OCI-LY3 (cell line): ENCODE measurements at regions not wholly inside any gene's neighbourhood (a gene's known extent, or its start where the extent isn't known, plus 50 kb on each side); places are given as distances from the start of the nearest gene placed in this dataset.

ENCODE experiments used
- H2AFZ ChIP-seq: fragments of 200-600, 300-600 bp; shearing (Covaris generic); 2 replicates; pipeline ENCODE4 v1.6.0; 2014; ENCODE audit warnings: antibody characterized with exemption, low read depth, low read length
- H3K27ac ChIP-seq: fragments of 200-600, 300-600 bp; sonication (generic); 2 replicates; pipeline ENCODE4 v1.5.1; 2014; ENCODE audit warnings: mild to moderate bottlenecking, low read length, moderate library complexity, mixed read lengths
- H3K27me3 ChIP-seq: fragments of 200-600, 300-600 bp; sonication (generic); 2 replicates; pipeline ENCODE4 v1.6.1; 2014; ENCODE audit warnings: low read depth, low read length, mixed read lengths
- H3K36me3 ChIP-seq: fragments of 200-600, 300-600 bp; sonication (generic); replicated peaks from 2 replicates; pipeline ENCODE3; 2014; ENCODE audit warnings: low read depth, low read length, mixed read lengths
- H3K4me1 ChIP-seq: fragments of 300-600, 200-600 bp; sonication (generic); 2 replicates; pipeline ENCODE4 v1.6.1; 2014; ENCODE audit warnings: low read length, mixed read lengths
- H3K4me2 ChIP-seq: fragments of 200-600, 300-600 bp; sonication (generic); 2 replicates; pipeline ENCODE4 v1.6.1; 2014; ENCODE audit warnings: low read length, mixed read lengths
- H3K4me3 ChIP-seq: fragments of 300-600, 200-600 bp; sonication (generic); 2 replicates; pipeline ENCODE4 v1.5.1; 2014; ENCODE audit warnings: antibody characterized with exemption, mild to moderate bottlenecking, low read length, moderate library complexity
- H3K79me2 ChIP-seq: fragments of 300-600, 200-600 bp; shearing (Covaris generic); 2 replicates; pipeline ENCODE4 v1.6.1; 2014; ENCODE audit warnings: mild to moderate bottlenecking, low read length, mixed read lengths
- H3K9ac ChIP-seq: fragments of 300-600, 200-600 bp; shearing (Covaris generic); 2 replicates; pipeline ENCODE4 v1.6.0; 2014; ENCODE audit warnings: mild to moderate bottlenecking, low read length, moderate library complexity
- H3K9me3 ChIP-seq: fragments of 200-600, 300-600 bp; shearing (Covaris generic); 2 replicates; pipeline ENCODE4 v1.6.1; 2014; ENCODE audit warnings: low read length, mixed read lengths; ENCODE audit not compliant: insufficient read depth
- H4K20me1 ChIP-seq: fragments of 200-600, 300-600 bp; sonication (generic); 2 replicates; pipeline ENCODE4 v1.6.1; 2016; ENCODE audit warnings: low read length, mixed read lengths; ENCODE audit not compliant: insufficient read depth
- CTCF ChIP-seq: fragments of 200-600, 300-600 bp; sonication (generic); IDR thresholded peaks from 2 replicates; pipeline ENCODE4 v1.5.1; 2014; ENCODE audit warnings: antibody characterized with exemption, low read length, low read depth
- EZH2phosphoT487 ChIP-seq: fragments of 200-600 bp; shearing (Covaris generic); IDR thresholded peaks from 2 replicates; pipeline ENCODE4 v1.6.1; 2018; ENCODE audit warnings: antibody characterized with exemption, mixed run types, low read depth

- no peak overlapping the region for H2AFZ ChIP-seq
- H3K79me2 ChIP-seq = no peaks in the 10 kb centered on the region
- H3K27me3 ChIP-seq = no peaks in the 10 kb centered on the region
- H3K9me3 ChIP-seq = no peaks in the 10 kb centered on the region
- no peak overlapping the region for H3K4me2 ChIP-seq
- H3K9ac ChIP-seq = no peak overlapping the region
- H3K4me3 ChIP-seq = no peak overlapping the region
- no peaks in the 10 kb centered on the region for H3K4me1 ChIP-seq
- H3K36me3 ChIP-seq = no peaks in the 10 kb centered on the region
- no peak for TF ChIP-seq EZH2phosphoT487
- no peak for TF ChIP-seq CTCF
- no peak overlapping the region for H3K27ac ChIP-seq
- no peaks in the 10 kb centered on the region for H4K20me1 ChIP-seq
Observed at GRCh38 chr2:5851410-5851809, 159.2 kb downstream of the SOX11 start.

- H4K20me1 ChIP-seq = no peaks in the 10 kb centered on the region
- no peak for TF ChIP-seq EZH2phosphoT487
- TF ChIP-seq CTCF = no peak
Observed at GRCh38 chr2:5854797-5855196, 162.6 kb downstream of the SOX11 start.

GRCh38 chr2:5867056-5867455, 174.9 kb downstream of the SOX11 start:
- H3K79me2 ChIP-seq = no peaks in the 10 kb centered on the region
- no peaks in the 10 kb centered on the region for H4K20me1 ChIP-seq
- no peaks in the 10 kb centered on the region for H3K36me3 ChIP-seq
- no peaks in the 10 kb centered on the region for H3K4me1 ChIP-seq
- H2AFZ ChIP-seq = no peak overlapping the region
- TF ChIP-seq EZH2phosphoT487 (no peak), CTCF (no peak)
- H3K27me3 ChIP-seq = no peaks in the 10 kb centered on the region
- no peak overlapping the region for H3K4me3 ChIP-seq
- no peak overlapping the region for H3K9ac ChIP-seq
- no peaks in the 10 kb centered on the region for H3K9me3 ChIP-seq
- H3K4me2 ChIP-seq = no peak overlapping the region
- no peak overlapping the region for H3K27ac ChIP-seq

More at GRCh38 chr2:5854797-5855196, 162.6 kb downstream of the SOX11 start:
- no peak overlapping the region for H3K4me3 ChIP-seq
- H3K4me2 ChIP-seq = no peak overlapping the region
- H3K27me3 ChIP-seq = no peaks in the 10 kb centered on the region
- no peak overlapping the region for H2AFZ ChIP-seq
- H3K79me2 ChIP-seq = no peaks in the 10 kb centered on the region
- no peak overlapping the region for H3K27ac ChIP-seq
- no peaks in the 10 kb centered on the region for H3K36me3 ChIP-seq
- no peaks in the 10 kb centered on the region for H3K4me1 ChIP-seq
- no peaks in the 10 kb centered on the region for H3K9me3 ChIP-seq
- no peak overlapping the region for H3K9ac ChIP-seq

GRCh38 chr2:5868931-5869330, 176.7 kb downstream of the SOX11 start:
- H3K4me3 ChIP-seq = no peak overlapping the region
- H2AFZ ChIP-seq = no peak overlapping the region
- no peaks in the 10 kb centered on the region for H4K20me1 ChIP-seq
- TF ChIP-seq CTCF (no peak), EZH2phosphoT487 (no peak)
- no peak overlapping the region for H3K9ac ChIP-seq
- no peaks in the 10 kb centered on the region for H3K4me1 ChIP-seq
- no peaks in the 10 kb centered on the region for H3K36me3 ChIP-seq
- no peak overlapping the region for H3K27ac ChIP-seq
- no peak overlapping the region for H3K4me2 ChIP-seq
- H3K79me2 ChIP-seq = no peaks in the 10 kb centered on the region
- H3K27me3 ChIP-seq = no peaks in the 10 kb centered on the region
- no peaks in the 10 kb centered on the region for H3K9me3 ChIP-seq
